ENCODE measurements at regions not wholly inside any gene's neighbourhood (a gene's known extent, or its start where the extent isn't known, plus 50 kb on each side); places are given as distances from the start of the nearest gene placed in this dataset.

- TF ChIP-seq TAF1 (IDR thresholded peaks at IDR 0.05; ENCODE audit: low read depth) = no peak
These were observed 376.5 kb downstream of the ADGRL2 start for GRCh38 chr1:82177192-82177591.

- TF ChIP-seq NFIC (IDR thresholded peaks at IDR 0.05) (no peak), EP300 (IDR thresholded peaks at IDR 0.05; ENCODE audit: borderline replicate concordance) (no peak), REST (IDR thresholded peaks at IDR 0.05; ENCODE audit: low read depth) (no peak), RAD21 (IDR thresholded peaks at IDR 0.05; ENCODE audit: low read depth) (no peak), YY1 (IDR thresholded peaks at IDR 0.05; ENCODE audit: low read depth) (no peak), TCF12 (IDR thresholded peaks at IDR 0.05; ENCODE audit: low read depth) (no peak), FOXM1 (IDR thresholded peaks at IDR 0.05; ENCODE audit: borderline replicate concordance, low read depth) (no peak), TAF1 (IDR thresholded peaks at IDR 0.05; ENCODE audit: low read depth) (no peak)
These were observed 371.2 kb downstream of the ADGRL2 start for GRCh38 chr1:82171955-82172354.

GRCh38 chr1:82168482-82168881 is 367.7 kb downstream of the ADGRL2 start:
- no peak for TF ChIP-seq MAX (IDR thresholded peaks at IDR 0.05)
- TF ChIP-seq EP300 (IDR thresholded peaks at IDR 0.05; ENCODE audit: borderline replicate concordance) = no peak
- TF ChIP-seq TCF12 (IDR thresholded peaks at IDR 0.05; ENCODE audit: low read depth) = no peak

GRCh38 chr1:82165304-82165703 is 364.6 kb downstream of the ADGRL2 start:
- TF ChIP-seq ZBTB7A (IDR thresholded peaks at IDR 0.05; ENCODE audit: low read depth) (no peak), CREB1 (IDR thresholded peaks at IDR 0.05; ENCODE audit: low read depth) (no peak), MAX (IDR thresholded peaks at IDR 0.05) (no peak), CEBPB (IDR thresholded peaks at IDR 0.05) (no peak), TCF12 (IDR thresholded peaks at IDR 0.05; ENCODE audit: low read depth) (no peak), FOXM1 (IDR thresholded peaks at IDR 0.05; ENCODE audit: borderline replicate concordance, low read depth) (no peak), YY1 (IDR thresholded peaks at IDR 0.05; ENCODE audit: low read depth) (no peak), EGR1 (IDR thresholded peaks at IDR 0.05) (no peak), TEAD4 (IDR thresholded peaks at IDR 0.05) (no peak), RAD21 (IDR thresholded peaks at IDR 0.05; ENCODE audit: low read depth) (no peak)

GRCh38 chr1:82162486-82163420 is 362.0 kb downstream of the ADGRL2 start:
- TF ChIP-seq TEAD4 (IDR thresholded peaks at IDR 0.05) = no peak
- TF ChIP-seq CREB1 (IDR thresholded peaks at IDR 0.05; ENCODE audit: low read depth) = no peak

- TF ChIP-seq MAX (IDR thresholded peaks at IDR 0.05) (no peak), YY1 (IDR thresholded peaks at IDR 0.05; ENCODE audit: low read depth) (no peak), ZBTB7A (IDR thresholded peaks at IDR 0.05; ENCODE audit: low read depth) (no peak), USF1 (IDR thresholded peaks at IDR 0.05) (no peak), EGR1 (IDR thresholded peaks at IDR 0.05) (no peak), REST (IDR thresholded peaks at IDR 0.05; ENCODE audit: low read depth) (no peak), CREB1 (IDR thresholded peaks at IDR 0.05; ENCODE audit: low read depth) (no peak), TEAD4 (IDR thresholded peaks at IDR 0.05) (no peak), NFIC (IDR thresholded peaks at IDR 0.05) (no peak), FOXM1 (IDR thresholded peaks at IDR 0.05; ENCODE audit: borderline replicate concordance, low read depth) (no peak), EP300 (IDR thresholded peaks at IDR 0.05; ENCODE audit: borderline replicate concordance) (no peak), TCF12 (IDR thresholded peaks at IDR 0.05; ENCODE audit: low read depth) (no peak), TAF1 (IDR thresholded peaks at IDR 0.05; ENCODE audit: low read depth) (no peak), RAD21 (IDR thresholded peaks at IDR 0.05; ENCODE audit: low read depth) (no peak), CEBPB (IDR thresholded peaks at IDR 0.05) (no peak)
These were observed 361.0 kb downstream of the ADGRL2 start for GRCh38 chr1:82161700-82162141.

Data from Ishikawa (cell line).